Karpas-422 (cell line): ENCODE measurements at regions not wholly inside any gene's neighbourhood (a gene's known extent, or its start where the extent isn't known, plus 50 kb on each side); places are given as distances from the start of the nearest gene placed in this dataset.

Experiments
- DNase-seq: peaks from one replicate; pipeline ENCODE4 v3.0.0-alpha.2; 2015
- H2AFZ ChIP-seq: fragments of 200-600 bp; sonication (generic); 2 replicates; pipeline ENCODE4 v1.6.1; 2014; ENCODE audit warnings: antibody characterized with exemption, low read length, mixed read lengths
- H3K27ac ChIP-seq: fragments of 200-600 bp; sonication (generic); 2 replicates; pipeline ENCODE4 v1.5.1; 2014; ENCODE audit warnings: mild to moderate bottlenecking, low read length, moderate library complexity
- H3K27me3 ChIP-seq: fragments of 200-600 bp; sonication (generic); 2 replicates; pipeline ENCODE4 v1.6.1; 2014; ENCODE audit warnings: low read length, mixed read lengths
- H3K36me3 ChIP-seq: fragments of 200-600 bp; sonication (generic); 2 replicates; pipeline ENCODE4 v1.6.1; 2014; ENCODE audit warnings: low read length, mixed read lengths; ENCODE audit not compliant: insufficient read depth
- H3K4me1 ChIP-seq: fragments of 200-600 bp; sonication (generic); 2 replicates; pipeline ENCODE4 v1.6.1; 2014; ENCODE audit warnings: mild to moderate bottlenecking, low read length, mixed read lengths
- H3K4me2 ChIP-seq: fragments of 200-600 bp; sonication (generic); 2 replicates; pipeline ENCODE4 v1.6.1; 2014; ENCODE audit warnings: low read length, low read depth, mild to moderate bottlenecking; ENCODE audit not compliant: poor library complexity, severe bottlenecking
- H3K4me3 ChIP-seq: fragments of 200-600 bp; sonication (generic); 2 replicates; pipeline ENCODE4 v1.5.1; 2014; ENCODE audit warnings: mild to moderate bottlenecking, antibody characterized with exemption, low read length, mixed read lengths
- H3K79me2 ChIP-seq: fragments of 200-600 bp; sonication (generic); 2 replicates; pipeline ENCODE4 v1.6.1; 2014; ENCODE audit warnings: mild to moderate bottlenecking, low read length, mixed read lengths
- H3K9ac ChIP-seq: fragments of 200-600 bp; sonication (generic); 2 replicates; pipeline ENCODE4 v1.6.0; 2014; ENCODE audit warnings: low read length
- H3K9me2 ChIP-seq: fragments of 200-600 bp; sonication (generic), shearing (Covaris generic); replicated peaks from 2 replicates; pipeline ENCODE4 v1.6.0; 2014; ENCODE audit warnings: mild to moderate bottlenecking, low read length, moderate library complexity; ENCODE audit not compliant: insufficient read depth
- H3K9me3 ChIP-seq: fragments of 300-700, 200-600 bp; sonication (generic); 2 replicates; pipeline ENCODE4 v1.6.1; 2014; ENCODE audit warnings: low read length, mixed read lengths
- H4K20me1 ChIP-seq: fragments of 200-600 bp; sonication (generic); 2 replicates; pipeline ENCODE4 v1.6.1; 2014; ENCODE audit warnings: mild to moderate bottlenecking, antibody characterized with exemption, low read length, low read depth; ENCODE audit not compliant: insufficient read depth

DNA sequence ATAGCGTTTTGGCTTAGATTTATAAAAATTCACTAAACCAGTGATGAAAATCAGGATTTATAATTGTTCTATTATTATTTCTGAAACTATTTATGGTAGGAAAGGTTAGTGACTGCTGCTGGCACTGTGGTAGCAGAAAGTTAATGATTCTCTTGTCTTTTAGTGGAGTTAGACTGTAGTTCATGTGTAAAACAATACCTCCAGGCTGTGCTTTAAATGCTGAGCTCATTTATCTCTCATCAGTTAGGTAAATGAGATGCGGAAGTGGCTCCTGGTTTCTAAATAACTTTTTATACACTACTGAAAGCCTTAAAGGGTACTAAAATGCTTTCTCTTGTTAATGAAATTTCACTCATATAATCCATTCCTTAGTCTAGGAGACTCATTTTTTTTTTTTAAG is 326.8 kb upstream of the POT1 start:
- H3K4me1 ChIP-seq = no peaks in the 10 kb centered on the region
- H3K9me3 ChIP-seq = peaks cover 4% of the 10 kb centered on the region; the same call in 1 of the 2 replicates
- no peak overlapping the region for H2AFZ ChIP-seq
- no peak overlapping the region for H3K27ac ChIP-seq
- H3K36me3 ChIP-seq = no peaks in the 10 kb centered on the region
- H3K9ac ChIP-seq = no peak overlapping the region
- no peak overlapping the region for H3K4me3 ChIP-seq
- no peak for DNase-seq
- H3K79me2 ChIP-seq = no peaks in the 10 kb centered on the region
- H3K4me2 ChIP-seq = no peak overlapping the region
- H3K9me2 ChIP-seq = no peaks in the 10 kb centered on the region
- H3K27me3 ChIP-seq = no peaks in the 10 kb centered on the region
- no peaks in the 10 kb centered on the region for H4K20me1 ChIP-seq

DNA sequence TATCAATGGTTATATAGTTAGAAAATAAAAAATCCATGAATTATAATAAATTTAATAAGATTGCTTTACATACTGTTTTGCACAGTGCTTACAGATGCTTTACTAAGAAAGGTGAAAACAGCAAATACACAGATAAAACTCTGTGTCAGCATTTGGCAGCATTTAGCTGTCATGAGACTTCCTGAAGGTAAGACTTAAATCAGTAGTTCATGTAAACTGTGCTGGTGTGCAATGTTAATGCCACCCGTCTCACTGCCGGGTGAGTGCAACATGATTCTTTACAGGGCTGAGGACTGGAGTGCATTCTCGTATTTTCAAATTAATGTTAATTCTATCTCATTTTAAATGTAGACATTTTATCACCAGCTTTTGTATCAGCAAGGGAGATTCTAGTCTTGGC is 326.2 kb upstream of the POT1 start:
- Histone ChIP-seq H2AFZ (no peak overlapping the region), H3K9me3 (peaks cover 4% of the 10 kb centered on the region; the same call in 1 of the 2 replicates), H3K4me1 (no peaks in the 10 kb centered on the region), H3K79me2 (no peaks in the 10 kb centered on the region), H3K27ac (no peak overlapping the region), H3K9me2 (no peaks in the 10 kb centered on the region), H3K4me3 (no peak overlapping the region), H3K9ac (no peak overlapping the region), H4K20me1 (no peaks in the 10 kb centered on the region), H3K27me3 (no peaks in the 10 kb centered on the region), H3K36me3 (no peaks in the 10 kb centered on the region), H3K4me2 (no peak overlapping the region)
- DNase-seq = no peak

DNA sequence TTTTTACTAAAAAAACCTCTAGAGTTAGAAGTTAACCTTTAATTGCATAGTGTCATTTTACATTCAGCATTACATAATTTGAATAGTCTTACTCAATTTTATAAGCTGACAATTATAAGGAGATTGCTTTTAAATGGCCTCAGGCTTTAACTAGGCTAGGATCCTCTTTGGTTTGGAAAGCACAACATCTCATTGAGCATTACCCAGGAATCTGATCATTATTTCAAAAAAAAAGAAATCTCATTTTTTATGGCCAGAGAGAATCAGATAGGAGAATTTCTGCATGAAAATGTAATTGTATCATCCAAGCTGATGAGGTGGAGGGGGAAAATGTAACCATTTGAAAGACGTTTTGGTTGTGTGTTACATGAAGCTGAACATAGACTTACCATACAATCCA is 324.9 kb upstream of the POT1 start:
- Histone ChIP-seq H3K4me3 (no peak overlapping the region), H3K9me2 (no peaks in the 10 kb centered on the region), H2AFZ (no peak overlapping the region), H3K27ac (no peak overlapping the region), H3K4me2 (no peak overlapping the region), H3K27me3 (no peaks in the 10 kb centered on the region), H3K79me2 (no peaks in the 10 kb centered on the region), H3K9me3 (peaks cover 7% of the 10 kb centered on the region), H3K4me1 (no peaks in the 10 kb centered on the region), H3K9ac (no peak overlapping the region), H4K20me1 (no peaks in the 10 kb centered on the region), H3K36me3 (no peaks in the 10 kb centered on the region)
- no peak for DNase-seq

DNA sequence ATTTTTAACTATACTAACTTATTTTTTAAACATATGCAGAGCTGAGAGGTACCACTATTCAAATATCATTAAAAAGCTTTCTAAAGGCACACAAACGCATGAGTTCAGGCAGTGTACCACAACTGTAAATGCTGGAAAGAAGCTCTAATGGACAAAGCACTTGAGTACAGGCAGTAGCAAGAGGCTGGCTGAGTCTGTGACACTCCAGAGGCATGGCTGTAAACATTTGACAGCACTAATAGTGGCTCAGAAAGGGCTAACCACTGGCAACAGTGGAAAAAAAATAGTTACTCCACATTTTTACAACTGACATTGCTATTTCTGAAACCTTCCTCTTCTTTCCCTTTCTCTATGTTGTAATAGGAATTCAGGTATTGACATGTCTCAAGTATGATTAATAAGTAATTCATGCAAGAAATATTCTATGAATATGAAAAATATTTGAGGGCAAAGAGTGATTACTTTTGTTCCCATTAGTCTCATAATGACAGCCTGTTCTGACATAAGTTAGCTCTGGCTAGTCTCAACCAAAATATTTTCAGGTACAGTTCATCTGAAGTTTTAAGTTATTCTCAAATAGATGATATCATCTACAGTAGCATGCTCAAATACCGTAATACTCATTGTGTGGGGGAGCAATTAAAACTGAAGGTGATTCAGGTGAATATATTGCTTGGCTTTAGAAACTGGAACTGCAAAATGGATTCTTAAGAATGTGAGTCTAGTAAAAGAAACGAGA is 324.0 kb upstream of the POT1 start:
- Histone ChIP-seq H3K4me3 (no peak overlapping the region), H4K20me1 (no peaks in the 10 kb centered on the region), H3K9me3 (peaks cover 7% of the 10 kb centered on the region), H3K36me3 (no peaks in the 10 kb centered on the region), H3K4me1 (no peaks in the 10 kb centered on the region), H3K4me2 (no peak overlapping the region), H3K79me2 (no peaks in the 10 kb centered on the region), H3K27ac (no peak overlapping the region), H3K9me2 (no peaks in the 10 kb centered on the region), H3K27me3 (no peaks in the 10 kb centered on the region), H3K9ac (no peak overlapping the region), H2AFZ (no peak overlapping the region)
- no peak for DNase-seq

DNA sequence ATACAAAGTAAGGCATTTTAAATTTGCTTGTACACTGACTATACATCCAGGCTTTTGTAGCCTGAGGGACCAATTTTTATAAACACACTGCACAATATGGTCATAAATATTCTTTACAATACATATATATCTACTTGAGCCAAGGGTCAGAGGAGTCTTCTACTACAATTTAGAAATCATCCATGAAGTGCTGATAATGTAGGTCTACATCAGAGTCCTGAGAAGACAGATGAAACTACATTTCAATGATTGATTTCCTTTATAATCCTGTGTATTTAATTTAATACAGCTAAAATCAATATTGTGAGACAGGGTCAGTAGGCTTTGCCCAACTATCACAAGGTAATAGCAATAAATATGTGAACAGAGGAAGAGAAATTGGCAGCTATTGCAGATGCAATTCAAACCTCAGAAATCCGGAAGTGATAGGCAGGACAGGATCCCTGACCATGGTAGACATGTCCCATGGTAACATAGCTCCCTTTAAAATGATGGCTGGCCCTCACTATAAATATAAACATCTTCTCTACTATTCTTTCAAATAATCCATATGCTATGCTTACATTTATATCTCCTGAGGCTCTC is 318.0 kb upstream of the POT1 start:
- H3K4me1 ChIP-seq = no peaks in the 10 kb centered on the region
- no peaks in the 10 kb centered on the region for H3K27me3 ChIP-seq
- no peak overlapping the region for H2AFZ ChIP-seq
- no peak for DNase-seq
- H3K79me2 ChIP-seq = no peaks in the 10 kb centered on the region
- H3K4me3 ChIP-seq = no peak overlapping the region
- H3K9me3 ChIP-seq = peaks cover 11% of the 10 kb centered on the region
- H3K4me2 ChIP-seq = no peak overlapping the region
- no peak overlapping the region for H3K27ac ChIP-seq
- no peak overlapping the region for H3K9ac ChIP-seq
- no peaks in the 10 kb centered on the region for H3K36me3 ChIP-seq
- H3K9me2 ChIP-seq = no peaks in the 10 kb centered on the region
- H4K20me1 ChIP-seq = no peaks in the 10 kb centered on the region

DNA sequence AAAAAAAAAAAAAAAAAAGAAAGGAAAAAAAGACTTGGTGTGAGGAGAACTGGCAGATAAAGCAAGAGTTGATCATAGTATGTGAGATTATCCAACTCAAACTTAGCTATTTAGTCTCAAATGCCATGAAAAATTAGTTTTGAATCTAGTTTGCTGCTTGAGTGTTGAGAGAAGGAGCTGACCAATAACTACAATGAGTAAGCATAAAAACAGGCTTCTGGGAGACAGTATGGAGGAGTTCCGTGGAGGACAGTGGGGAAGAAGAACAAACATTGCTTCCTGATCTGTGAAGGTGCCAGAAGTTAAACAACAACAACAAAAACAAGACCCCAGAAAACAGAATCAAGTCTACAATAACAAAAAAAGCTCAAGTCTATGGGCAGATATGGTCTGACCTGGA is 317.1 kb upstream of the POT1 start:
- Histone ChIP-seq H3K27me3 (no peaks in the 10 kb centered on the region), H3K79me2 (no peaks in the 10 kb centered on the region), H3K9me3 (peaks cover 7% of the 10 kb centered on the region), H3K4me3 (no peak overlapping the region), H3K27ac (no peak overlapping the region), H3K9ac (no peak overlapping the region), H3K9me2 (no peaks in the 10 kb centered on the region), H3K4me2 (no peak overlapping the region), H2AFZ (no peak overlapping the region), H4K20me1 (no peaks in the 10 kb centered on the region), H3K36me3 (no peaks in the 10 kb centered on the region), H3K4me1 (no peaks in the 10 kb centered on the region)
- no peak for DNase-seq

DNA sequence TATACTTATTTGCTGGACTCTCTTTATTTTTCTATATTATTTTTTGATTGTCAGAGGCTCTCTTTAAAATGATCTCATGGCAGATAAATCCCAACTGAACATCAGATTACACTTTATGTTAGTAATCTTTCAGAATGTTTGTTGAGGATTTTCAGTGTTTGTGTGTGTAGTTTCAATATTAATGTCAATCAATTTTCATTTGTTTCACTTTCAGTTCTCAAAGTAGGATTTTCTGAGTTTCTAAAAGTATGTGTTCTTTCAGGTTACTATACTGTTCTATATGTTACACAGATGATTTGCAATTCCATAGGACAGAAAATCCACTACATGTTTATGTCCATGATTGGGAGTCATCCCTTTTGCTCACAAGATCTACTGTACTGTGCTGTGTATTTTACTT is 311.9 kb upstream of the POT1 start:
- H2AFZ ChIP-seq = no peak overlapping the region
- H3K27ac ChIP-seq = no peak overlapping the region
- no peaks in the 10 kb centered on the region for H3K4me1 ChIP-seq
- H3K9me2 ChIP-seq = no peaks in the 10 kb centered on the region
- H3K4me3 ChIP-seq = no peak overlapping the region
- no peak overlapping the region for H3K4me2 ChIP-seq
- H3K36me3 ChIP-seq = no peaks in the 10 kb centered on the region
- no peaks in the 10 kb centered on the region for H3K27me3 ChIP-seq
- peaks cover 3% of the 10 kb centered on the region for H3K9me3 ChIP-seq
- no peak for DNase-seq
- no peak overlapping the region for H3K9ac ChIP-seq
- H4K20me1 ChIP-seq = no peaks in the 10 kb centered on the region
- H3K79me2 ChIP-seq = no peaks in the 10 kb centered on the region

DNA sequence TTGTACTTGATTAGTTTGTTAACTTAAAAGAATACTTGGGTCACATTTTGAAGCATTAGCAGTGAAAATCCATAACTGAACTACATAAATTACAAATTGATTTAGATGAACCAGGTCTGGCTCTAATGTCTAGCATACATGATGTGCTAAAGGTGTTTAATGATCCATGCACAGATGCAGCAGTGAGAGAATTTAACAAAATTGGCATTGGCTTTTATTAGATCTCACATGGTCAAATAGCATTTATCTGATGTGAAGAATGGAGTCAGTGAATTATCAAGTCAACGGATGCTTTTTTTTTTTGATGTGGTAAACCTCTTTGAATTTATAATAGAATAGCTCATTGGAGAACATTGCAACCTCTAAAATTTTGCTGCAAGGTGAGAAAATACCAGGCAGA is 293.0 kb upstream of the POT1 start:
- no peaks in the 10 kb centered on the region for H4K20me1 ChIP-seq
- H3K4me1 ChIP-seq = no peaks in the 10 kb centered on the region
- no peak overlapping the region for H2AFZ ChIP-seq
- H3K36me3 ChIP-seq = no peaks in the 10 kb centered on the region
- no peak for DNase-seq
- no peak overlapping the region for H3K4me2 ChIP-seq
- H3K27me3 ChIP-seq = no peaks in the 10 kb centered on the region
- no peaks in the 10 kb centered on the region for H3K9me2 ChIP-seq
- no peak overlapping the region for H3K4me3 ChIP-seq
- H3K27ac ChIP-seq = no peak overlapping the region
- peaks cover 16% of the 10 kb centered on the region for H3K9me3 ChIP-seq
- no peak overlapping the region for H3K9ac ChIP-seq
- no peaks in the 10 kb centered on the region for H3K79me2 ChIP-seq
